Mesothelial cell of epicardium (in vitro differentiated cells): ENCODE measurements at regions not wholly inside any gene's neighbourhood (a gene's known extent, or its start where the extent isn't known, plus 50 kb on each side); places are given as distances from the start of the nearest gene placed in this dataset.

Experiments
- DNase-seq, 2 experiments: peaks; one replicate each; pipeline ENCODE4 v3.0.0; 2021; ENCODE audit warnings: low spot score in 2 of 2; ENCODE audit not compliant: unreplicated experiment in 2 of 2
- H3K27ac Mint-ChIP-seq: 2 replicates; pipeline ENCODE4 v1.8.0; 2021; ENCODE audit warnings: mixed read lengths
- H3K27me3 Mint-ChIP-seq: 2 replicates; pipeline ENCODE4 v1.8.0; 2021; ENCODE audit warnings: low read depth, mixed read lengths
- H3K36me3 Mint-ChIP-seq: 2 replicates; pipeline ENCODE4 v1.8.0; 2021; ENCODE audit warnings: mixed read lengths
- H3K4me1 Mint-ChIP-seq: 2 replicates; pipeline ENCODE4 v1.8.0; 2021; ENCODE audit warnings: mixed read lengths
- H3K4me3 Mint-ChIP-seq: 2 replicates; pipeline ENCODE4 v1.8.0; 2021; ENCODE audit warnings: mild to moderate bottlenecking, moderate library complexity, mixed read lengths
- H3K9me3 Mint-ChIP-seq: 2 replicates; pipeline ENCODE4 v1.8.0; 2021; ENCODE audit warnings: mixed read lengths
- TF ChIP-seq, protein P1 (sequence below): fragments of 200-600 bp; sonication (generic); IDR thresholded peaks from one replicate; pipeline ENCODE4 v1.5.0; 2021; ENCODE audit warnings: antibody characterized with exemption; ENCODE audit not compliant: unreplicated experiment

DNA sequence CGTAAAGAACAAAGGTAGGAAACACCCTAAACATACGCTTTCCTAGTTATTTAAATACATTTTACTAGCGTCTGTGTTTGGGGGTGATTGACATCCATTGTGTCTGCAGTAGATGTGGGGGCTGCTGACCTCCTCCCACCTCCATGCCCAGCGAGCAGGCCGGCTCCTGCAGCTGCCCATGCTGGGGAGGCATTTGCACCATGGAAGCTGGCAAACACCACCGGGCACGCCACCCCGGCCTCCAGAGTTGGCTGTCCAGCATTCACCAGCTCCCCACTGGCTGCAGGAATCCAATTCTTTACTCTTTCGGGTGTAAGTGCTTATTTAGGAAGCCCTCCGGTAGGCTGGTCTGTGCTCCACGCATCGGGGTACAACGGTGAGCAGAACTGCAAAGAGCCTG lies 115.4 kb upstream of the USP29 start:
- no peak for DNase-seq
- no peaks in the 10 kb centered on the region for H3K4me1 Mint-ChIP-seq
- H3K9me3 Mint-ChIP-seq, result peaks cover 58% of the 10 kb centered on the region
- no peaks in the 10 kb centered on the region for H3K27me3 Mint-ChIP-seq
- peaks cover 8% of the 10 kb centered on the region for H3K36me3 Mint-ChIP-seq
- no peak overlapping the region for H3K27ac Mint-ChIP-seq
- TF ChIP-seq, protein P1, sequence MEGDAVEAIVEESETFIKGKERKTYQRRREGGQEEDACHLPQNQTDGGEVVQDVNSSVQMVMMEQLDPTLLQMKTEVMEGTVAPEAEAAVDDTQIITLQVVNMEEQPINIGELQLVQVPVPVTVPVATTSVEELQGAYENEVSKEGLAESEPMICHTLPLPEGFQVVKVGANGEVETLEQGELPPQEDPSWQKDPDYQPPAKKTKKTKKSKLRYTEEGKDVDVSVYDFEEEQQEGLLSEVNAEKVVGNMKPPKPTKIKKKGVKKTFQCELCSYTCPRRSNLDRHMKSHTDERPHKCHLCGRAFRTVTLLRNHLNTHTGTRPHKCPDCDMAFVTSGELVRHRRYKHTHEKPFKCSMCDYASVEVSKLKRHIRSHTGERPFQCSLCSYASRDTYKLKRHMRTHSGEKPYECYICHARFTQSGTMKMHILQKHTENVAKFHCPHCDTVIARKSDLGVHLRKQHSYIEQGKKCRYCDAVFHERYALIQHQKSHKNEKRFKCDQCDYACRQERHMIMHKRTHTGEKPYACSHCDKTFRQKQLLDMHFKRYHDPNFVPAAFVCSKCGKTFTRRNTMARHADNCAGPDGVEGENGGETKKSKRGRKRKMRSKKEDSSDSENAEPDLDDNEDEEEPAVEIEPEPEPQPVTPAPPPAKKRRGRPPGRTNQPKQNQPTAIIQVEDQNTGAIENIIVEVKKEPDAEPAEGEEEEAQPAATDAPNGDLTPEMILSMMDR, result no peak
- H3K4me3 Mint-ChIP-seq, result no peak overlapping the region

DNA sequence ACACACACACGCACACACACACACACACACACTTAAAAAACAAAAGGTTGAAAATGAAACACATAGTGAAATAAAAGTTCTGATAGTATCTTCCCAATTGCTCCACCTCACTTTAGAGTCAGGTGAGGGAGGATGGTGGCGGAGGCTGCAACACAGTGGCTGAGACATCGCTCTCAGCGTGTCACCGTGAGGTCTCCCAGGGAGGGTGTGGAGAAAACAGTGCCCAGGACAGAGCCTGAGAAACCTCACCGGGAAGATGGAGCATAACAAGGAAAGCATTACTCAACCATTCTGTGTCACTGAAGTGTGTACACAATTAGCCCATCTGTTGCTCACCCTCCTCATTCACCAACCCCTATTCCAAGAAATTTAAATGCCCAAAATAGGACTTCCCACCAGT lies 111.4 kb upstream of the USP29 start:
- H3K9me3 Mint-ChIP-seq, result peaks cover 54% of the 10 kb centered on the region
- H3K4me1 Mint-ChIP-seq, result no peaks in the 10 kb centered on the region
- DNase-seq, result no peak
- peaks cover 5% of the 10 kb centered on the region for H3K36me3 Mint-ChIP-seq
- TF ChIP-seq, protein P1, result no peak
- H3K4me3 Mint-ChIP-seq, result no peak overlapping the region
- no peaks in the 10 kb centered on the region for H3K27me3 Mint-ChIP-seq
- H3K27ac Mint-ChIP-seq, result no peak overlapping the region

DNA sequence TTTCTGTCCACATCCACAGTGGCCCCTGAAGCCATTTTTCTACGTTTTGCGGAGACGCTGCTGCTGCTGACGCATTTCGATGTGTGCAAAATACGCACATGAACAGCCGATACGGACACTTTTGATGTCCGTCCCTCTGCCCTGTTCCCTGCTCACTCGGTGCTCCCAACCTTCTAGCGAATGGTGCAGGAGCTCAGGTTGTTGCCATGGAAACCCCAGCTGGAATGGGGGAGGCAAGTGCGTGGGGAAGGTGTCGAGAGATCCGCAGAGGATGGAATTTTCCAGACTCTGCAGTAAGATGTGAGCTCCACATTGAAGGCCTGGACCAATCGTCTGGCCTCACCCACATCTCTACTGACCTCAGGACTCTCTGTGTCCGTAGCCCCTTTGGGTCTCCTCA lies 109.2 kb upstream of the USP29 start:
- no peaks in the 10 kb centered on the region for H3K27me3 Mint-ChIP-seq
- TF ChIP-seq, protein P1, result no peak
- no peaks in the 10 kb centered on the region for H3K4me1 Mint-ChIP-seq
- peaks cover 5% of the 10 kb centered on the region for H3K36me3 Mint-ChIP-seq
- H3K4me3 Mint-ChIP-seq, result no peak overlapping the region
- no peak for DNase-seq
- H3K27ac Mint-ChIP-seq, result no peak overlapping the region
- H3K9me3 Mint-ChIP-seq, result peaks cover 66% of the 10 kb centered on the region

DNA sequence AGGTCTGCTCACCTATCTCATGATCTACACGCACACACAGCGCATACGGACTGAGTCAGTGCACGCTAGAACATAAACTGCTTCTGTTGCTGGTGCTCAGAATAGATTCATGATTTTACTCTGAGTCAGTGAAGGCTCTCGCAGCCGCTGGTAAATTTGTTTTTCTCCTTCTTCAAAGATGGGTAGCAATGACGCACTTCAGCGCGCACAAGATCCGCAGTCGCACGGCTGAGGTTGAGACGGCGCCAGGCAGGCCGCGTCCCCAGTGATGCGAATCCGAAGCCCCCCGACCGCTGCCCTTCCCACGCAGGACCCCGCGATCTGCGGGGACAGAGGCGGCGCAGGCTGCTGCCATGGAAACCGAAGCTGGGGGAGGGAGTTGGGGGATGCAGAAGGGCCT lies 103.7 kb upstream of the USP29 start:
- H3K4me1 Mint-ChIP-seq, result no peaks in the 10 kb centered on the region
- no peak overlapping the region for H3K4me3 Mint-ChIP-seq
- TF ChIP-seq, protein P1, result no peak
- no peaks in the 10 kb centered on the region for H3K27me3 Mint-ChIP-seq
- peaks cover 2% of the 10 kb centered on the region for H3K36me3 Mint-ChIP-seq
- H3K27ac Mint-ChIP-seq, result no peak overlapping the region
- H3K9me3 Mint-ChIP-seq, result peaks cover 49% of the 10 kb centered on the region
- no peak for DNase-seq

DNA sequence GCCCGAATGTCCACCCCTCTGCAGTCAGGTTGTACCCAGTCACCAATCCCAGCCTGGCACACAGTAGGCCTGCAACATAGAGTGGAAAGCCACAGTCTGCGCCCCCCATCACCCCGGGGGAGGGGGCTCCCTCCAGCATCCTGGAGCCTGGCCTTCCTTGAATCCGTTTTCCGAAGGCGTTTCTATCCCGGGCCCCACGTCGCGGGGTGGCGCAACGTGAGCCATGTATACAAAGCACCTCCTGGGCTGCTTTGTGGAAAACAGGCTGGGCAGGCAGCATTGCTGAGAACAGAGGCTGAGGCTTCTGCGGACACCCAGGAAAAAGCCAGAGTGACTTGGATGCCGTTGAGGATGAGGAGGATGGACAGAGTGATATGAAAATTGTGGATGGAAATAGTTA lies 103.3 kb upstream of the USP29 start:
- no peak overlapping the region for H3K27ac Mint-ChIP-seq
- peaks cover 2% of the 10 kb centered on the region for H3K36me3 Mint-ChIP-seq
- H3K4me3 Mint-ChIP-seq, result no peak overlapping the region
- TF ChIP-seq, protein P1, result no peak
- H3K4me1 Mint-ChIP-seq, result no peaks in the 10 kb centered on the region
- no peaks in the 10 kb centered on the region for H3K27me3 Mint-ChIP-seq
- no peak for DNase-seq
- peaks cover 49% of the 10 kb centered on the region for H3K9me3 Mint-ChIP-seq

DNA sequence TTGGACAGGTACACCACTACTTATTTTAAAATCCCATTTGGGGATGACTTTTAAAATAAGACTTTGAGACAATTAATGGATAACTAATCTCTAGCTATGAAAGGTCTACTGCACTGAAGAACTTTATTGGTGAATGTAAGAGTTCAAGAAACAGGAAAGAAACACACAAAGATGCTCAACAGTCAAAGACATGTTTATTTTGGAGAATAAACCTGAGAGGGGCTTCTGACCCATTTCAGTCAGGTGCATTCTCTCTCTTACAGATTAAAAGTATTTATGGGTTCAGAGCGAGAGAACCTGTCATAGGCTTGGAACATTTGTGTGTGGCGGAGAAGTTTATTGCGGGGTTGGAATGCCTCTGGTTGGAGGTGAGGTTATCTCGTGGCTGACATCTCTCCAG lies 94.3 kb upstream of the USP29 start:
- Mint-ChIP-seq H3K27me3 (no peaks in the 10 kb centered on the region), H3K4me1 (no peaks in the 10 kb centered on the region), H3K27ac (no peak overlapping the region), H3K9me3 (peaks cover 68% of the 10 kb centered on the region), H3K4me3 (no peak overlapping the region), H3K36me3 (no peaks in the 10 kb centered on the region)
- DNase-seq, result no peak
- TF ChIP-seq, protein P1, result no peak
